Colonic mucosa (tissue), 4 donors: ENCODE measurements at regions not wholly inside any gene's neighbourhood (a gene's known extent, or its start where the extent isn't known, plus 50 kb on each side); places are given as distances from the start of the nearest gene placed in this dataset.

Experiments used
- DNase-seq: peaks from one replicate; pipeline ENCODE4 v3.0.0-alpha.2; 2020
- H3K27ac ChIP-seq: fragments of 200-600 bp; one replicate; pipeline ENCODE4 v1.8.0; 2021
- H3K27me3 ChIP-seq: fragments of 200-600 bp; one replicate; pipeline ENCODE4 v1.8.0; 2021
- H3K36me3 ChIP-seq: fragments of 200-600 bp; one replicate; pipeline ENCODE4 v1.8.0; 2021
- H3K4me1 ChIP-seq: fragments of 200-600 bp; one replicate; pipeline ENCODE4 v1.8.0; 2021; ENCODE audit warnings: mild to moderate bottlenecking
- H3K4me3 ChIP-seq: fragments of 200-600 bp; one replicate; pipeline ENCODE4 v1.8.0; 2021
- H3K9ac ChIP-seq, 2 donors: one replicate each; pipeline ENCODE4 v1.7.0; 2013; ENCODE audit warnings: control low read depth in 2 of 2, low read depth in 2 of 2, low read length in 2 of 2
- H3K9me3 ChIP-seq: fragments of 200-600 bp; one replicate; pipeline ENCODE4 v1.8.0; 2021
- CTCF ChIP-seq: fragments of 200-600 bp; IDR thresholded peaks from one replicate; pipeline ENCODE4 v1.8.0; 2022; ENCODE audit warnings: antibody characterized with exemption, mild to moderate bottlenecking
- intact Hi-C: fragments of 100-400 bp; cut with DNase I; formaldehyde crosslinking; loops from one replicate; pipeline ENCODE4 v1.14.1; 2022
- donor health status: healthy.
- donor health status: DM: no; HTN: no; CAD: no.
- donor health status: DM: no; HTN: no; CAD: no.

- Histone ChIP-seq H3K4me3 (no peak overlapping the region), H3K9me3 (no peaks in the 10 kb centered on the region), H3K36me3 (no peaks in the 10 kb centered on the region), H3K27me3 (no peaks in the 10 kb centered on the region), H3K27ac (no peak overlapping the region), H3K9ac (no peak overlapping the region), H3K4me1 (no peaks in the 10 kb centered on the region)
- intact Hi-C loops: no loop called here
- DNase-seq: no peak
- no peak for TF ChIP-seq CTCF
Observed at GRCh38 chr3:162421721-162422120, 925.1 kb downstream of the OTOL1 start.

GRCh38 chr3:162428192-162428591 is 931.6 kb downstream of the OTOL1 start:
- DNase-seq: no peak
- Histone ChIP-seq H3K27ac (no peak overlapping the region), H3K27me3 (no peaks in the 10 kb centered on the region), H3K4me3 (no peak overlapping the region), H3K9me3 (no peaks in the 10 kb centered on the region), H3K36me3 (no peaks in the 10 kb centered on the region), H3K9ac (no peak overlapping the region), H3K4me1 (no peaks in the 10 kb centered on the region)
- intact Hi-C loops: no loop called here
- TF ChIP-seq CTCF: no peak

GRCh38 chr3:162435750-162436149 is 939.1 kb downstream of the OTOL1 start:
- H3K4me1 ChIP-seq: no peaks in the 10 kb centered on the region
- H3K4me3 ChIP-seq: no peak overlapping the region
- H3K9me3 ChIP-seq: no peaks in the 10 kb centered on the region
- H3K27ac ChIP-seq: no peak overlapping the region
- no peak overlapping the region for H3K9ac ChIP-seq
- no peaks in the 10 kb centered on the region for H3K27me3 ChIP-seq
- no peak for TF ChIP-seq CTCF
- intact Hi-C loops: no loop called here
- no peak for DNase-seq
- no peaks in the 10 kb centered on the region for H3K36me3 ChIP-seq

GRCh38 chr3:162436826-162437225 is 940.2 kb downstream of the OTOL1 start:
- no peaks in the 10 kb centered on the region for H3K4me1 ChIP-seq
- no peak for DNase-seq
- no peak overlapping the region for H3K9ac ChIP-seq
- H3K27me3 ChIP-seq: no peaks in the 10 kb centered on the region
- TF ChIP-seq CTCF: no peak
- H3K36me3 ChIP-seq: no peaks in the 10 kb centered on the region
- no peak overlapping the region for H3K27ac ChIP-seq
- H3K9me3 ChIP-seq: no peaks in the 10 kb centered on the region
- intact Hi-C loops: no loop called here
- H3K4me3 ChIP-seq: no peak overlapping the region

- intact Hi-C loops: no loop called here
- Histone ChIP-seq H3K36me3 (no peaks in the 10 kb centered on the region), H3K9ac (no peak overlapping the region), H3K9me3 (no peaks in the 10 kb centered on the region), H3K4me3 (no peak overlapping the region), H3K4me1 (no peaks in the 10 kb centered on the region), H3K27me3 (no peaks in the 10 kb centered on the region), H3K27ac (no peak overlapping the region)
- TF ChIP-seq CTCF: no peak
- DNase-seq: no peak
Observed at GRCh38 chr3:162437480-162437879, 940.9 kb downstream of the OTOL1 start.

GRCh38 chr3:162441716-162442115 is 945.1 kb downstream of the OTOL1 start:
- TF ChIP-seq CTCF: no peak
- no peaks in the 10 kb centered on the region for H3K9me3 ChIP-seq
- no peaks in the 10 kb centered on the region for H3K27me3 ChIP-seq
- no peak overlapping the region for H3K4me3 ChIP-seq
- intact Hi-C loops: no loop called here
- no peak for DNase-seq
- H3K9ac ChIP-seq: no peak overlapping the region
- no peak overlapping the region for H3K27ac ChIP-seq
- no peaks in the 10 kb centered on the region for H3K36me3 ChIP-seq
- no peaks in the 10 kb centered on the region for H3K4me1 ChIP-seq
